ENCODE measurements at regions not wholly inside any gene's neighbourhood (a gene's known extent, or its start where the extent isn't known, plus 50 kb on each side); places are given as distances from the start of the nearest gene placed in this dataset.
"Not testable (repeated sequence)": the region's sequence is repeated elsewhere in the genome, so short reads cannot be mapped to it uniquely, and the experiment has no call there.

DNA sequence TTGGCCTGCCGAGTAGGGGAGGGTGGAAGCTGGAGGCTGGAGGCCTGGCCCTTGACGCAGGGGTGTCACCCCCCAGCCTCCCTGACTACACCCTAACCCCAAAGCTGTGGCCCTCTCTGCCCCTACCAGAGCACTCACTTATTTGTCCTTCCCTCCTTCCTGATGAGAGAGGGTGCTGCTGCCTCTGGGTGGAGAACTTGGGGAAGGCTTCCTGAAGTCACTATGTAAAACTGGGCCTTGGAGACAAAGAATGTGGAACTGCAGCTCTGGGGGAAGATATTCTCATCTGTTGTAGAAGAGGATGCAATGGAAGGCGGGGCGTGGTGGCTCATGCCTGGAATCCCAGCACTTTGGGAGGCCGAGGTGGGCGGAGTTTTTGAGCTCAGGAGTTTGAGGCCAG lies 485.2 kb downstream of the ZNF536 start:
- no peak for DNase-seq

DNA sequence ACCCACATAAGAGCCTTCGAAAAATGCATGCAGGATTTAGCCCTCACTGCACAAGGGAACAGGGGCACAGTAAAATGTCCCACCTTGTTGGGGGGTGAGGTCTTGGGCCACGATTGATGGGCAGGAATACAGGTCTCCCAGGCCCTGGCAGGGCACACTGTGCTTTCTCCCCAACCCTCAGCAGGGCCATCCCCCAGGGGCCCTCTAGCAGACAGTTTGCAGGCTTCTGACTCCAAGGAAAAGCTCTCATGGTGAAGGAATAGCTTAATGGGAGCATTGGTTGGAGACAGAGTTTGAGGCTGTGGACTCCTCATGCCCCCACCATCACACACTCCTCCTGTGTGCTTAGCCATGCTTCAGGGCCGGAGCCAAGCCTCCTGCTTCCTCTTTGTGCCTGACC lies 484.6 kb downstream of the ZNF536 start:
- no peak for DNase-seq

DNA sequence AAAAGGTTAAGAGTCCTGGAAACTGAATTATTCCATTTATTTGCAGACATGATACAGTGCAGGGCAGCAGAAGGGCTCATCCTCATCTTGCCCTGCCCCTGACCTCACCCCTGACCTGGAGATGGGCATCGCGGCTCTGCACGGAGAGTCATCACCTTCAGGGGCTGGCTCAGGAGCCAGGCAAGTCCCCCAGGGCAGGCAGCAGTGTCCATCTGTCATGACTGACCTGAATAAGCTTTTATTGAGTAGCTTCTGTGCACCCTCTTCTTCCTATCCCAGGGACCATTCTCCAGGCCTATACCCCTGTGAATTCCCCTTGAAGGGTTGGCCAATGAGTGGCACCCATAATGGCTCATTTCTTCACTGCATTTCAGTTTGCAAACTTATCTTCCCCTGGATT lies 484.2 kb downstream of the ZNF536 start:
- no peak for DNase-seq

DNA sequence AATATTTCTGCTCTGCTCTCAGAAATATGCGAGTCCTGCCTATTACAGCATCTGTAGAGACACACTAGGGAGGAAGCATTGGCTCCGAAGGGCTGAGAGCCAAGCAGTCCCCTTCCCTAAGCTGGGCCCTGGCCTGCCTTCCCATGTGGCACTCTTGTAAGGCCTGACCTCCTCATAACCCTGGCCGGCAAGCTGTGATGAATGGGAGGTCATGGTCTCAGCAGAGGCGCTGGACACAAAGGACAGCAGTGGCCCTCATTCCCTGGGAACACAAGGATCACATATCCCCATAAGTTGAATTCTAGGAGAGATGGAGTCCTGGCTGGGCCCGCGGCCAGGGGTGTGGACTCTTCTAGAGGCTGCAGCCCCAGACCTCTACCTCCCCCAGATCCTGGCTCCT lies 483.3 kb downstream of the ZNF536 start:
- DNase-seq = no peak

DNA sequence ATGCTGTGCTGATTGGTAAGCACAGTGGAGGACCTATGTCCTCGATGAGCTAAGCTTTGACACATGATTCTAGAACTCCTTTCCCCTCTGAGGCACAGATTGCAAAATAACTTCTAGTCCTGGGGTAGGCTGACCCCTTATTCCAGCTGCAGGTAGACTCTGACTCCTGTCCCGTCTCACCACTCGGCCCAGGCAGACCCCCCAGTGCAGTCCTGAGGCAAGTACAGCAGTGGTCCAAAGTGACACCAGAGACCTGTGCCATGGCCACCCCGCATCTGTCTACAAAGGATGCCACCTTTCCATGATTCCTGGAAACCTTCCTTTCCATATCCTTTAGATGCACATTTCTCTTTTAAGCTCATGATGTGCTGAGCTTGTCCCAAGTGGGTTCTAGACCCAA lies 482.5 kb downstream of the ZNF536 start:
- DNase-seq = no peak

DNA sequence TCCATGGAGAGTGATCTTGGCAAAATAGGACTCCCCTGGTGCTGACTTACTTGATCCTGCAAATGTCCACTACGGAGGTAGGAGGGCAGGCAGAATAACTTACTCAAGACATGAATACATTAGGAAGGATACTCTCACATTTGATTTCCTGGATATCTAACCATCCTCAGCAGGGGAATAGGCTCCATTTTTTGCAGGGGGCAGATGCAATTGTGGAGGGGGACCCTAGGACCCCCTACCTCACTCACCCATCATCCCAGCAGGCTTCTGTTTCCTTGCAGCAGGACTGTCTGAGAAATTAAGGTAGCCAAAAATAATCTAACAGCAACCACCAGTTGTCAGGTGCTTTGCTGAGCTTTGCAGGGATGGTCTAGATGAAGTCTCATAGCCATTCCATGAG lies 482.0 kb downstream of the ZNF536 start:
- no peak for DNase-seq

DNA sequence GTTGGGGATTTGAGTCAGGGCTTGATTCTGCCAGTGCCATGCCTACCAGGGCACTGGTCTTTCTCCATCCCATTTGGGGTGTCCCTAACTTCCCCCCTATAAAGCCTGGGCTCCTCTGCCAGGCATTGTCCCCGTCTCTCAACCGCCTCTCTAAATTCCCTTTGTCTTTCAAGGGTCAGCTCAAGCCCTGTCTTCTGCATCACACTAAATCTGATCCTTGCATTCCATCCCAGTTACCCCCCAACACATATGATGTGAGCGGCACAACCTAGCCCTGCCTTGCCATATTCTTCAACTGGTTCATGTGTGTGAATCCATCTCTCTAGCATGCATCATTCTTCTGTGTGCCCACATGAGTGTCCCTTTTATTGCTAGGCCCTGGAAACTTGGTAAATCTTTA lies 480.9 kb downstream of the ZNF536 start:
- DNase-seq = no peak

DNA sequence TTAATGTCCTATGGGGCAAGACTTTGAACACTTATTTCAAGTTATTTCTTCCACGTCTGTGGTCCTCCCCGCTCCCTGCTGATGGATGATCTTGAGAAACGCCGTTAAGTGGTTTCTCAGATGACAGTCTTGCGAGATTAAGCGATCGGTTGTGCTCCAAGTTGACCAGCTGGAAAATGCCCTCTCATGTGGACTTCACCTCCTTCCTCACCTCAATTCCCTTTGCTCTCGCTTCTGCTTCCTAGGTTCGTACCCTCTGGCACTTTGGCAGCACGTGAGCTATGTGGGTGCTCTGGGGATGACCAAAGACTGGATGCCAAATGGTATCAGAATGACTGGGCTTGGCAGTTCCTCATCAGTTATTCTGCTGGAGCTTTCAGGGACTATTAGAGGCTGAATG lies 480.0 kb downstream of the ZNF536 start:
- DNase-seq = no peak

DNA sequence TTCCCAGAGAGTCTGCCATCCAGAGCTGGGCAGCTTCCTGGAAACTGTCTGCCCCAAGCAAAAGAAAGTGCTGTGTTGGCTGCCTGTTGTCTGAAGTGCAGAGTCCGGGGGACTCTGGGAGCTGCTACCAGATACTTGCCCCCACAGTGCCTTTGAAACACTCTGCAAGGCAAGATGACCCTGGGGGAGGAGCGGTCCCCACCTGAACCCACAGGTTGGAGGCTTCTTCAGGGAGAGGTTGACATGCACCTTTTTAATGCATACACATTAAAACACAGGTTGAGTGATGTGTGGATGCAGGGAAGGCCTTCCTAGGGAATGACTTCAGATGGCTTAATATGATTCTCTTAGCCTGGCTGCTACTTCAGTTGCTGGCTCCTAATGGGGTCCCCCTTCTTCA lies 479.5 kb downstream of the ZNF536 start:
- no peak for DNase-seq

DNA sequence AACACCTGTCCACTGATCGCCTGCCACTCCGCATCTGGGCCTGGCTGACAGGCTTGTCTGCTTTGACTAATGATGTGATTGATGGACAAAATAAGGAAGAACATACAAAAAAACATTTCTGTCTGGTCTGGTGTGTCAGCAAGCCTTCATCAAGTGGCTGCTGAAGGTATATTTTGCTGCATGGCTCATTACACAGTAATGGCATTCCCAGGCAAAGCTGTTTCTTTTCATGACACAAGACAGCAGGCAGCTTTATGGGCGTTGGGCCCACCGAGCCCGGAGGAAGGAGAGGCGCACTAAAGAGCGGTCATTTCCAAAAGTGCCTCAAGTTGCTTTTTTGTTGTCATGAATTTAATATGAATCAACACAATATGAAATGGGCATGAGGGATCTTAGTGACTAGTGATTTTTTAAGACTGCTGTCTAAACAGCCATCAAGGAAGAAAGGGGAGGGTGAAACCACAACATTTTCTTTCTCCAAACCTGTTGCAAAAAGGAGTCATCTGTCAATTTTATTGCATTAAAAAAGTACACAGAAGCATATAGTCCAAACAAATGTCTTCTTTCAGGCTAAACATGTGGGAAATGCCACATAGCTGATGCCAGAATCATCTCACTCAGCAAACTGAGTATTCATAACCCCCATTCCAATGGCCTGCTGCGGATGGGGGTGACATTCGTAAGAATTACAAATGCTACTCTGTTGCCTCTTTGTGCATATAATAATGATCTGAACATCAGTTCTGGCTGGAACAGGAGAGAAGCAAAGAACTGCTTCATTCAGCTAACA lies 476.6 kb downstream of the ZNF536 start:
- peak in 1 of 3 experiments; percentile 19 for DNase-seq

DNA sequence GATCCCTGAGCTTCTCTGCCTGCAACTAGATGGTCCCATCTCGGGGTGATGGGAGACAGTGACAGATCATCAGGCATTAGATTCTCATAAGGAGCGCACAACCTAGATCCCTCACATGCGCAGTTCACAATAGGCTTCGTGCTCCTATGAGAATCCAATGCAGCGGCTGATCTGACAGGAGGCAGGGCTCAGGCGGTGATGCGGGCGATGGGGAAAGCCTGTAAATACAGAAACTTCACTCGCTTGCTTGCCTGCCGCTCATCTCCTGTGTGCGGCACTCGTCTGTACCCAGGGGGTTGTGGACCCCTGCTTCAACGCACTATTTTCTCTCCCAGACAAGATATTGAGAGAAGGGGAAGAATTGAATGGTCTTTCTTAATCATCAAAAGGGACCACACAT lies 473.9 kb downstream of the ZNF536 start:
- no peak for DNase-seq

DNA sequence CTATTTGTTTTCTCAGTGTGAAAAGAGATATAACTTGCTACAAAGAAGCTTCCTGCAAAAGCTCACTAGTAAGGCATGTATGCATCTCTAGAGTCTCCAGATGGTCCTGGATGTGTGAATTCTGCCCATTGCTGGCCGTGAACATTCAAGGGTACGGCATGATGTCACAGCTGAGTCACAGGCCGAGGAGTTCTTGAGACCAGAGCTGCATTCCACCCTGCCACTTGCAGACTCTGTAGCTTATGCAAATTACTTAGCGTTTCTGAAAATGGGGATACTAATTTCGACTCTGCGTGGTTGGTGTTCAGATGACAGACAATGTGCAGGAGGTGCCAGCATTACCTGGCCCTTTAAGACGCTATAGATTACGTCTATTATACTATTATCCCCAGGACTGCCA lies 470.7 kb downstream of the ZNF536 start:
- no peak for DNase-seq

DNA sequence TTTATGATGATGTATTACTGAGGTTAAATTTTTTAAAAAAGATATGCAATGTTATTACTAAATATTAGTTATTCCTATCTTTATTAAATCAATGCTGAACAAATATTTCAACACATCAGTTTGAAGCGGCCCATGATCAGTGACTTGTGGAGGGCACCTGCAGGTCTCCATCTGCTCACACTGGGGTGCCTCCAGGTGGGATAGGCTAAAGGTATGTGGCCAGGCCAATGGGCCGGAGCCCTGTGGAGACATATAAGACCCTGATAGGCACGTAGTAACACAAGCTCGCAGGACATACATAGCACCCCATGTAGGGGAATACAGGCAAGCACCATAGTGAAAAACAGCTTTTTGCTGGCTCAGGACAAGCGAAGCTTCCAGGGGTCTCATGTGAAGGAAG lies 469.8 kb downstream of the ZNF536 start:
- DNase-seq = no peak

DNA sequence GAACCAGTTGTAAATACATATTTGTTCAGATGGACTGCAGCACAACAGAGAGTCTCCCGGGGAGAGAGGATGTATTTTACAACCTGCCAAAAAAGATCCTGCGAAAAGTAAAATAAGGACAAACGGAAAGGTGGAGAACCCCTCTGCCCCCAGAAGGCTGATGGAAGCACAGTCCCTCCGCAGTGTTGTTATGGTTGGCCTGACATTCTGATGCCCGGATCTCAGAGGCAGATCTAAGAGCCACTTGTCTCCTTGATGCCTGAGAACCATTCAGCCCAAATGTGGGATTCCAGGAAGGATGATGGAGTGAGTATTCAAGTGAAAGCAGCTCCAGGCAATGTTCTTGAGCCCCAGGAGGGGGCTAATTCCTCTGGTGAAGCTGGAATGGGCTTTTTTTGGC lies 458.7 kb downstream of the ZNF536 start:
- DNase-seq = no peak

DNA sequence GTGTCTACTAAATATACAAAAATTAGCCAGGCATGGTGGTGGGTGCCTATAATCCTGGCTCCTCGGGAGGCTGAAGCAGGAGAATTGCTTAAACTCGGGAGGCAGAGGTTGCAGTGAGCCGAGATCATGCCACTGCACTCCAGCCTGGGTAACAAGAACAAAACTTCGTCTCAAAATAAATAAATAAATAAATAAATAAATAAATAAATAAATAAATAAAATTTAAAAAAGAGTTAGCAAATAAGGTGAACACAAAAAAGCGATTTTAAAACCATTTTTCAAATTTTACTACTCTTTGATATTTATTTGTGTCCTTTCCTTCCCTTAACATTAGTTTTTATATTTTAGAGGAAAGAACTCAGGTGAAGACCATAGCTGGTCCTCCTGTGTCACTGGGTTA lies 453.3 kb downstream of the ZNF536 start:
- not testable (repeated sequence) for DNase-seq

DNA sequence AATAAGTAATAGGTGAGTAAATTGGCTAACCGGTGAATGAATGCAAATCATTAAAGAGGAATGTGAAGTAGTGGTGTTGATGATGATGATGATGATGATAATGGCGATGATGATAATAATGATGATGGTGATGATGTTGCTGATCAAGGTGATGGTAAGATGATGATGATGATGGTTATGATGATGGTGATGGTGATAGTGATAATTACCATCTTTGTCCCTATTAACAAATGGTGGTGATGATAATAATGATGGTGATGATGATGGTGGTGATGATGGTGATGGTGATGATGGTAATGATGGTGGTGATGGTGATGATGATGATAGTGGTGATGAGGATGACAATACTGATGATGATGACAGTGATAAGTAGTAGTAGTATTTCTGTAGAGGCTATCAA lies 452.6 kb downstream of the ZNF536 start:
- no peak for DNase-seq

DNA sequence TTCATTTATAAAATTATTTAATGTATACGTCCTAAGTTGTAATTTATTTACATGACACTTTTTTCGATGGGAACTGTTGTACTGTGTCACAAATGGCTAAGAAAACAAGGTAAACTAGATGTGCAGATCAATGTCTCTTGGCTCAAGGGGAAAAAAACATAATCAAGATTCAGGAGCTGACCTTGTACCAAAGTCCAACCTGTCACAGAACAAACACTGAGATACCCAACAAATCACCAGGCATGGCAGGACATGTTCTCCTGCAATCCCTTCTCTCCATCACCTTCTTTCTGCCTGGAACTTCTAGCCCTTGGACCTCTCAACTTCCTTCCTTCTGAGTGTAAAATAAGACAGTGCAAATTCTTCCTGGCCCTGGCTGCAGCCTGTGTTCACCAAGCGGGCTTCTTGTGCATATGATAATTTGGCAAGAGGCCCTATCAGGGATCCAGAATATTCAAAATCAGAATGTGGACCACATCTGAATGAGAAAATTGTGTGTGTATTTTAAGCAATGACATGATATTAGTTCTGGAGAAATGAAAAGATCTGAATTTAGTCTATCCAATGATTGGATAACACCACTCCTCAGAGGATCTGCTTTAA lies 445.9 kb downstream of the ZNF536 start:
- DNase-seq = no peak

DNA sequence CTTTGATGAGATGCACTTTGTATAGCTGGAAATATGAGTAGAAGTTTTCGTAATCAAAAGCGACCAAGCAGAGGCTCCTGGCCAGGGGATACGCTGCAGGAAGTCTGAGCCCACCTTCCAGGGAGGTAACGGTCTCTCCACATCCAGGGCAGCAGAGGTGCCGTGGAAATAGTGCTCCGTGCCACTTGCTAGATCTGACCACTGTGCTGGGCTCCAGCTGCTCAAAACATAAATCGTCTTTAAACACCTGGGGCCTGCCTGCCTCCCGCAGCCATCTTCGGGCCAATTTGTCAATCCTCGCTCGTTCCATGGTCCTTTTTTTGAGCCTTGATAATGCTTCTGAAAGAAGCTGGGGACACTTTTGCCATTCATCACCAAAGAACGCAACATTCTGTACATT lies 445.0 kb downstream of the ZNF536 start:
- no peak for DNase-seq

DNA sequence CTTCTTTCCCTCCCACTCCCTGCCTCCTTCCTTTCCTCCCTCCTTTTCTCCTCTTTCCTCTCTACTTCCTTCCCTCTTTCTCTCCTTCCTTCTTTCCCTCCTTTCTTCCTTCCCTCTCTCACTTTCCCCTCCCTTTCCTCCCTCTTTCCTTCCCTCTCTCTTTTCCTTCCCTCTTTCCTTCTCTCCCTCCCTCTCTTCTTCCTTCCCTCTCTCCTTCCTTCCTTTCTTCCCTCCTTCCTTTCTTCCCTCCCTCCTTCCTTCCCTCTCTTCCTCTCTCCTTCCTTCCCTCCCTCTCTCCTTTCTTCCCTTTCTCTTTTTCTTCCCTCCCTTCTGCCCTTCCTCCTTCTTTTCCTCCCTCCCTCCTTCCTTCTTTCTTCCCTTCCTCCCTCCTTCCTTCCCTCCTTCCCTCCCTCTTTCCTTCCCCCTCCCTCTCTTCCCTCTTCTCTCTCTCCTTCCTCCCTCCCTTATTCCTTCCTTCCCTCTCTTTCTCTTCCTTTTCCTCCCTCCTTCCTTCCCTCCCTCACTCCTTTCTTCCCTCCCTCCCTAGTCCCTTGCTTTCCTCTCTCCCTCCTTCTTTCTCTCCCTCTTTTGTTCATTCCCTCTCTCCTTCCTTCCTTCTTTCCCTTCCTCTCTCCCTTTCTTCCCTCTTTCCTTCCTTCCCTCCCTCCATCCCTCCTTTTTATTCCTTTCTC lies 443.9 kb downstream of the ZNF536 start:
- DNase-seq = no peak

DNA sequence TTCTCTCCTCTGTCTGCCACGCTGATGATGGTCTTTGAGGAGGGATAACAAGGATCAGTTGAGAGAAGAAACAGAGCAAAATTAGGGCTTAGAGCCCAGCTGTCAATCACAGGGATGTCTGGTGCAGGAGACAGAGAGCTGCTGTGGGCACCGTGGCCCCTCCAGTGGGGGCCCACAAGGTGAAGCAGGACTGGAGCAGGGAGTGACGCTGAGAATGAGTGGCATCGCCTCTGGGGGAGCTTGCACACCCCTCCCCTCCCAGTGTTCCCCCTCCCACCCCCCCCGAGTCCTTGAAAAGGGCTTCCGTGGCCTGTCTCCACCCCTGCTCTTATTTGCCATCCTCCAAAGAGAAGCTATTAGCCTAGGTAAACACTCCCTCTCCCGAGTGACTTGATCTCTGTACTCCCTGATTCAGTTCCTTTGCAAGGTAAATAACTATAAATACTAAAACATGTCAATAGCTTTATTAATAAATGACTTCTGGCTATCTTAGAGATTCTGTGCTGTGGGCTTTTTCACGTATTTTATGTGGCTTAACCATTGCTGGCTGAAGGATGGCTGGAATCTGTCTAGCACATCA lies 440.0 kb downstream of the ZNF536 start:
- DNase-seq = peak in 1 of 3 experiments; percentile 36

DNA sequence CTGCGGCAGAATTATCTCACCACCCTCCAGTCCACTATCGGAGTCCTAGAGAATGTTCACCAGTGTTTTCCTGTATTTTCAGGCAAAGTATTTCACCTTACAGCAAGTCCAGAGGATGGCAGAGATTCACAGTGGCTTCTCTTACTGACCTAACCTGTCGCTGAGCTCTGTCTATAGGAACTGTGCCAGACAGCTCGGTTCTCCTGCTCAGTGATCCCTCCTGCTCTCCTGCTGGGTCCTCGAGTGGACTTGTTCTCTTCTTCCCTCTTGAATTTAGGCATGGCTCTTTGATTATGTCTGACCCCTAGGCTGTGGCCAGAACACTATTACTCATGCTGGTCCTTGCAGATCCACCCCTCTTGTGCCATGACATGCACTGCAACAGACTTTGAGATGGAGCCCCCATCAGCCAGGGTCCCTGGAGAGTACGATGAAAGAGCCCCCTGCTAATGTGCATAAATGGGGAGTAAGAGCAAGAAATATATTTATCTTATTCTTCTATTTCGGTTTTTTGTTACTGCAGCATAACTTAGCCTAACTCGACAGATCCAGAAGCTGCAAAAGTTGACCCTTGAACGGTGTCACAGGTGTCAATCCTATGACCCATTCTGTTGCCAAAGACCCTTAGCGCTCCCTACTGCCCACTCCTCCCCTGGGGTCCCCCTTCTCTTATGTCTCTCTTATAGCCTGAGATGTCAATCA lies 439.4 kb downstream of the ZNF536 start:
- no peak for DNase-seq

DNA sequence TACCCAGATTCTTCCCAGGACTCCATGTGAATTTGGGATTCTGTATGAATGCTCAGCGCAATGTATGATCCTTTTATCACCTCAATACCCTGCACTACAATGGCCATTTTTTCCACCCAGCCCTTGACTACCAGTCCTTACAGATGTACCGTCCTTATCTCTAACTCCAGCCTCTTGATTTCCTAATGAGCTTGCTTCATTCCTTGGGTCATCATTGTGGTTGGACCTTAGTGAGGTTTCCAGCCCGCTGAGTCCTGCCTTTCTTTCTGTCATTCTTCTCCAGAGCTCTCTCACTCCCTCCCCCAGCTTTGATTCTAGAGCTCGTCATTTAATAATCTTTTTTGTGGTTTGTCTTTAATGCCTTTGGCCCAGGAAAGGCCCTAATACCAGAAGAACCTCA lies 438.5 kb downstream of the ZNF536 start:
- no peak for DNase-seq

DNA sequence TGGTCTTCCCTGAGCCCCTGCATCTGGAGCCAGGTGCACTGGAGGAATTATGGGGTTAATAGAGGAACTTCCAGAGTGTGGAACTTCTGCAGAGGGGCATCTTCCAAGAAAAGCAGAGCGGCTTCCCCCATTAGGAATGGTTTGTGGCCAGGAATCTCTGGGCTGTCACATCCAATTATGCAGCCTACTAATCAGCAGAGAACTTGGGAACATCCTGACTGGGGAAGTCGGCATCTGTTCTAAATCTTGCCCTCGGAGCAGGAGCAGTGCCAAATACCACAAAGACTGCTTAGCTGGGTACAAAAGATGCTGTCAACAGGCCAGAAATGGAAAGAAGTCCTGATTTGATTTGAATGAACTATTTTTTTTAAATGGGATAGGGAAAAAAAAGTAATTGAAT lies 435.1 kb downstream of the ZNF536 start:
- no peak for DNase-seq

Measured in NCI-H1417 (cell line).